Activated T-cell treated with anti-CD3 and anti-CD28 coated beads, Interleukin-2, amount 50 U/mL, for 72 hours (primary cell): ENCODE measurements at regions not wholly inside any gene's neighbourhood (a gene's known extent, or its start where the extent isn't known, plus 50 kb on each side); places are given as distances from the start of the nearest gene placed in this dataset.

ENCODE experiments used
- ATAC-seq, 2 donors: fragments of 150-1000 bp; cut with Tn5 transposase; replicated peaks in 1 of 2; 2 replicates each; pipeline ENCODE4 v1.10.0; 2021; ENCODE audit warnings: moderate library complexity in 2 of 2, mild to moderate bottlenecking in 1 of 2
- DNase-seq, 2 donors: peaks; one replicate each; pipeline ENCODE4 v3.0.0; 2021 to 2022; ENCODE audit warnings: mixed read lengths in 1 of 2
- H3K27ac Mint-ChIP-seq: one replicate; pipeline ENCODE4 v1.8.0; 2022; ENCODE audit warnings: mild to moderate bottlenecking, moderate library complexity, mixed read lengths
- H3K27me3 Mint-ChIP-seq: one replicate; pipeline ENCODE4 v1.8.0; 2022; ENCODE audit warnings: low read depth, mixed read lengths
- H3K36me3 Mint-ChIP-seq, 2 donors: one replicate each; pipeline ENCODE4 v1.8.0; 2022; ENCODE audit warnings: mixed read lengths in 2 of 2, mild to moderate bottlenecking in 1 of 2; ENCODE audit not compliant: insufficient read depth in 2 of 2
- H3K4me1 Mint-ChIP-seq: one replicate; pipeline ENCODE4 v1.8.0; 2022; ENCODE audit warnings: low read depth, mixed read lengths
- H3K4me3 Mint-ChIP-seq, 2 donors: one replicate each; pipeline ENCODE4 v1.8.0; 2022; ENCODE audit warnings: mild to moderate bottlenecking in 2 of 2, mixed read lengths in 2 of 2, moderate library complexity in 2 of 2
- H3K9me3 Mint-ChIP-seq, 2 donors: one replicate each; pipeline ENCODE4 v1.8.0; 2022; ENCODE audit warnings: mixed read lengths in 2 of 2

DNA sequence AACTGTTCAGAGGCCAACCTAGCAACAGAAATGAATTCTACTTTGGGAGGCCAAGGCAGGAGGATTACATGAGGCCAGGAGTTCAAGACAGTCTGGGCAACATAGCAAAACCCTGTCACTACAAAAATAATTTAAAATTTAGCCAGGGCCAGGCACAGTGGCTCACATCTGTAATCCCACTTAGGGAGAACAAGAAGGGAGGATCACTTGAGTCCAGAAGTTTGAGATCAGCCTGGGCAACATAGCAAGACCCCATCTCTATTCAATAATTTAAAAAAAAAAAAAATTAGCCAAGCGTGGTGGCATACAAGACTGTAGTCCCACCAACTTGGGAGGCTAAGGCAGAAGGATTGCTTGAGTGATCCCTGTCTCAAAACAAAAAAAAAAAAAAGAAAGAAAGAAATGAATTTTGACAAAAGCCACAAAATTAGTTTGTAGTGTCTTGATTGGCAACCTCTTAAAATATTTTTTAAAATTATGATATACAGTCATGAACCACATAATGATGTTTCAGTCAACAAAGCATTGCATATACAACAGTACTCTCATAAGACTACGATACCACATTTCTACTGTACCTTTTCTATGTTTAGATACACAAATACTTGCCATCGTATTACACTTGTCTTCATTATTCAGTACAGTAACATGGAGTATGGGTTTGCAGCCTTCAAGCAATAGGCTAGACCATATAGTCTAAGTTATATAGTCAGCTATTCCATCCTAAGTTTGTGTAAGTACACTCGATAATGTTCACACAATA is 130.7 kb downstream of the ZFP36L2 start:
- Mint-ChIP-seq H3K4me3 (no peak overlapping the region), H3K9me3 (peaks cover 2 to 4% of the 10 kb centered on the region in 2 donors), H3K27me3 (peaks cover 7% of the 10 kb centered on the region), H3K4me1 (no peaks in the 10 kb centered on the region), H3K36me3 (peaks cover 6 to 10% of the 10 kb centered on the region in 2 donors), H3K27ac (no peak overlapping the region)
- no peak for ATAC-seq
- DNase-seq = no peak

DNA sequence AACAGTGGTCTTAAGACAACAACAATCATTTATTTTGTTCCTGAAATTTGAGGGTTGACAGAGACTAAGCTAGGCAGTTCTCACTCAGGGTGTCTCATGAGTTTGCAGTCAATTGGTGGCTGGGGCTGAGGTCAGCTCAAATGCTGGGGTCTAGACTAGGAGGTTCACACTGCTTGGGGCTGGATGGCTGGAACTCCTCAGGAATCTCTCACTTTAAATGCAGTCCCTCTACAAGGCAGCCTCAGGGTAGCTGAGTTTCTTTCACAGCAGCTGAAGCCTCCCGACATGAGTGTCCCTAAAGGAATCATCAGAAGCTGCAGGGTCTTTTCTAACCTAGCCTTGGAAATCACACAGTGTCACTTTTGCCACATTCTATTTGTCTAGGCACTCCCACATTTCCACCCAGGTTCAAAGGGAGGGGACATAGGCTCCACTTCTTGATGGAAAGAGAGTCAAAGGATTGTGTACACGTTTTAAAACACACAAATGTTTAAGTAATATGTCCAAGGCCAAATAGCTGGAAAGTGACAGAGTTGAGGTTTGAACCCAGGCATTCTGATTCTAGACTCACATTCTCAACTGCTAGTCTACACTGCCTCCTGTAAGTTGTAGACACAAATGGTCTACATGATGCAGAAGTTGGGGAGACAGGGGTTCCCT is 133.8 kb downstream of the ZFP36L2 start:
- no peak overlapping the region for H3K4me3 Mint-ChIP-seq
- H3K36me3 Mint-ChIP-seq = peaks cover 6 to 15% of the 10 kb centered on the region in 2 donors
- peaks cover 5 to 9% of the 10 kb centered on the region in 2 donors for H3K9me3 Mint-ChIP-seq
- no peak for DNase-seq
- H3K27ac Mint-ChIP-seq = no peak overlapping the region
- H3K4me1 Mint-ChIP-seq = no peaks in the 10 kb centered on the region
- ATAC-seq = no peak
- no peaks in the 10 kb centered on the region for H3K27me3 Mint-ChIP-seq

DNA sequence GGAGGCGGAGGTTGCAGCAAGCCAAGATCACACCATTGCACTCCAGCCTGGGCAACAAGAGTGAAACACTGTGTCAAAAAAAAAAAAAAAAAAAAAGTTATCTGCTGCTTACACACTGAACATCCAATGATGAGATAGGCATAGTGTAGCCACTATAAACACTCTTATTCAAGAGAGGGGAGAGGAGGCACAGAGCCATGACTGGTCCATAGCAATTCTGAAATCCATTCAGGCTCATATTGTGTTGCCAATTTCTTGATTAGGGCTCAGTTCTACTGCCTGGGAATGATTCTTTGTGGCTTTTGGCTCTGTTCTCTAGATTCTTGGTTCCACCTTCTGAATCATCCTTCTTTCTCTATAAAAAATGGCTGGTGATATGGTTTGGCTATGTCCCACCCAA is 136.1 kb downstream of the ZFP36L2 start:
- H3K27ac Mint-ChIP-seq = no peak overlapping the region
- DNase-seq = no peak
- no peak overlapping the region for H3K4me3 Mint-ChIP-seq
- no peaks in the 10 kb centered on the region for H3K27me3 Mint-ChIP-seq
- ATAC-seq = no peak
- no peaks in the 10 kb centered on the region for H3K4me1 Mint-ChIP-seq
- H3K9me3 Mint-ChIP-seq = peaks cover 5 to 9% of the 10 kb centered on the region in 2 donors
- peaks cover 4 to 13% of the 10 kb centered on the region in 2 donors for H3K36me3 Mint-ChIP-seq

- Mint-ChIP-seq H3K27me3 (no peaks in the 10 kb centered on the region), H3K36me3 (peaks cover 2 to 13% of the 10 kb centered on the region in 2 donors), H3K27ac (no peak overlapping the region), H3K4me1 (no peaks in the 10 kb centered on the region), H3K4me3 (no peak overlapping the region), H3K9me3 (peaks cover 5 to 7% of the 10 kb centered on the region in 2 donors)
- ATAC-seq = no peak
- DNase-seq = no peak
Observed at GRCh38 chr2:43088143-43089073, 138.0 kb downstream of the ZFP36L2 start.

- DNase-seq = no peak
- peaks cover 5 to 7% of the 10 kb centered on the region in 2 donors for H3K9me3 Mint-ChIP-seq
- H3K27me3 Mint-ChIP-seq = no peaks in the 10 kb centered on the region
- no peaks in the 10 kb centered on the region for H3K4me1 Mint-ChIP-seq
- ATAC-seq = no peak
- H3K27ac Mint-ChIP-seq = no peak overlapping the region
- peaks cover 2 to 13% of the 10 kb centered on the region in 2 donors for H3K36me3 Mint-ChIP-seq
- H3K4me3 Mint-ChIP-seq = no peak overlapping the region
Observed at GRCh38 chr2:43087413-43087812, 139.0 kb downstream of the ZFP36L2 start.

DNA sequence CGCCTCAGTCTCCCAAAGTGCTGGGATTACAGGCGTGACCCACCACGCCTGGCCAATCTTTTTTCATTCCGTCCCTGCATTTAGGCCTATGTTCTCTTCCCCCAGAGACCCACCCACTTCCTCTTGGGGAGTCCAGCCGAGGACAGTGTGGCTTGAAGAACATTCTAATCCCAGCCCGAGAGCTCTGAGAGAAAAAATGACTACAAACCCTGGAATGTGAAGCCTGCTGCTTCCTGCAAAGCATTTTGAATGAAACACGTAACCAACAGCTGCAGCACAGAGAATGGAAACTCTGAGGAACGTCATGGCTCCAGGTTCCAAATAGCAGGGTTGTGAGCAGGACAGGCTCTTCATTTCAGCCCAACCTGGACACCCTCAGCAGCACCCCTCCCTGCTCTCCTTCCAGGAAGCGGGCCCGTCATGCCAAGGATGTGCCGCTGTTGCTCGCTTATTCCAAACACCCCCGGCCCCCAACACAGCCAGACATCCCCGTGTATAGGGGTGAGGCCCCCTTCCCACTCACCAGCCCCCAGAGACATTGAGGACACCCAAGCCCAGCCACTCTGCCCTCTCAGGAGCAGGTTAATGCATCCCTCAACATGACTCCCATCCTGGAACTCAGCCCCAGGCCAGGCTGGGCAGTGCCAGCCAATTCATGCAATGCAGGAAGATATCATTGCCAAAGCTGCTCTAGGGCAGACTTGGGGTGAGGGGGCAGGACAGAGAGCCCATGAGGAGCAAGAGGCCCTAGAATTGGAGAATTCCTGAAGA is 139.8 kb downstream of the ZFP36L2 start:
- Mint-ChIP-seq H3K36me3 (peaks cover 2 to 13% of the 10 kb centered on the region in 2 donors), H3K27ac (no peak overlapping the region), H3K9me3 (peaks cover 5 to 7% of the 10 kb centered on the region in 2 donors), H3K4me3 (no peak overlapping the region), H3K4me1 (no peaks in the 10 kb centered on the region), H3K27me3 (no peaks in the 10 kb centered on the region)
- DNase-seq (no peak), ATAC-seq (no peak)

- Mint-ChIP-seq H3K4me1 (no peaks in the 10 kb centered on the region), H3K9me3 (peaks cover 5 to 7% of the 10 kb centered on the region in 2 donors), H3K27me3 (no peaks in the 10 kb centered on the region), H3K36me3 (peaks cover 2 to 8% of the 10 kb centered on the region in 2 donors), H3K27ac (no peak overlapping the region), H3K4me3 (no peak overlapping the region)
- ATAC-seq (no peak), DNase-seq (no peak)
Observed at GRCh38 chr2:43085929-43086328, 140.5 kb downstream of the ZFP36L2 start.

DNA sequence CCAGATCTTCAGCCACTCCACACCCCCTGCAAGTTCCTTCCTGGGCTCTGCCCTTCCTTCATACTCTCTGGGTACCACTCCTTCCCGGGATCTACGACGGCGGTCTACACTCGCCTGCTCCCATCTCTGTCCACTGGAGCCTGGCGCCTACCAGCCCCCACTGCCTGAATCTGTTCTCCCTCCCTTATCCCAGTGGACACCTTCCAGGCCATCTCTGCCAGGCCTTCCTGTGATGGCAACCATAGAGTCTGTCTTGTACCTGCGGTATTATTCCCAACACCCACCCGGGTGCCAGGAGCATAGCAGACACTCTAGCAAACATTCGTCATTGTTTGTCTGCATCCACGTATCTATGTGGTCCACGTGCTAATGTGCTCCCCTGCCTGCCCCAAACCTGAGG is 140.9 kb downstream of the ZFP36L2 start:
- ATAC-seq = no peak
- DNase-seq = no peak
- Mint-ChIP-seq H3K9me3 (peaks cover 1 to 5% of the 10 kb centered on the region in 2 donors), H3K27ac (no peak overlapping the region), H3K4me1 (peaks cover under 1% of the 10 kb centered on the region), H3K27me3 (no peaks in the 10 kb centered on the region), H3K4me3 (no peak overlapping the region), H3K36me3 (peaks cover 0 to 5% of the 10 kb centered on the region in 2 donors)

DNA sequence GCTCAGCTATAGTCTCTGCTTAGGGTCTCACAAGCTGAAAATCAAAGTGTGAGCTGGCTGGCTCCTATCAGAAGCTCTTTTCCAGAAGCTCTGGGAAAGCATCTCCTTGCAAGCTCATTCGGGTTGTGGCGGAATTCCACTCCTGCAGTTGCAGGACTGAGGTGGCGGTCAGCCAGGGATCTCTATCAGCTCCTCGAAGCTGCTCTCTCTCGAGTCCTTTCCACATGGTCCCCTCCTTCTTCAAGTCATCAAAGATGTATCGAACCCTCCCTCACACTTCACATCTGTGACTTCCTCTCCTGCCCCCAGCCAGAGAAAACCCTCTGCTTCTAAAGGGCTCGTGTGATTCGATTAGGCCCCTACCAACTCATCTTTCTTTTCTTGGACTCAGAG is 141.7 kb downstream of the ZFP36L2 start:
- ATAC-seq (no peak), DNase-seq (no peak)
- Mint-ChIP-seq H3K36me3 (peaks cover 0 to under 1% of the 10 kb centered on the region in 2 donors), H3K27me3 (no peaks in the 10 kb centered on the region), H3K4me3 (no peak overlapping the region), H3K9me3 (peaks cover 0 to under 1% of the 10 kb centered on the region in 2 donors), H3K4me1 (peaks cover 9% of the 10 kb centered on the region), H3K27ac (no peak overlapping the region)

DNA sequence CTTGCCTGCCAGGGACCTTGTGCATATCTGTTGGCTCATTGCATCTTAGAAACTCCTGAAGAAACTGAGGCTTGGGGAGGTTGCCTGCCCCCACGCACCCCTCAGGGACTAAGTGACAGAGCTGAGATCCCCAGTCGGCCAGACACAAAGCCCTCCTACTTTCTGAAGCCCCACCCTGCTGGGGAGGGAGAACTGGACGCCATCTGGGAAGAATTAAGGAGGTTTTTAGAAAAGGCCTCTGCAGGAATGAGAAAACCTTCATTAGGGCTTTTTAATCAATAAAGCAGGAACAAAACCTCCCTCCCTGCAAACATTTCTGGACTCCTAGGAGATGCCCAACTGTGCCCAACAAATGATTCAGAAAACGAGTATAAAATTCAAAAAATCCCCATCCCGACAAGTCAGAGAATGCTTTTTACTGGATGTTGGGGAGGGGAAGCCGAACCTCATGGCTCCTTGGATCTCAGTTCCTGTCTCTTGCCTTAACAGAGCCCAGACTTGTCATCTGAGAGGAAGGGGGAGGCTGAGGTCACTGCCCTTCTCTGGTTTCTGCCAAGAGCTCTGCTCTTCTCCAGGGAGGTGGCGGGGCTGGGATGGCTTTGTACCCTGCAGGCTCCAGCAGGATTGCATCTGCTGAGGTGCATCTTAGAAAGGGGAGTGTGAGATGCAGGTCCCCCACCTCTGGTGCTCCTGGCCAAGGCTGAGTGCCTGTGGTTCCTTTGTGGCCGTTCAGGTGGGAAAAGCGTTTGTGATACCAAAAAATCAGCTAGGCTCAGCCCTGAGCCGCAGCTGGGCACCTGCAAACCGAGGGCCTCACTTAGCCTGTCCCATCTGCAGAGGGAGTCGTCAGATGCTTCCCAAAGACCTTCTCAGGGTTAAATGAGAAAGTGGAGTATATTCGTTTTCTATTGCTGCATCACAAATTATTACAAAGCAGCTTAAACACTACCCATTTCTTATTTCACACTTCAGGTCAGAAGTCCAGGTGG is 142.4 kb downstream of the ZFP36L2 start:
- Mint-ChIP-seq H3K27me3 (no peaks in the 10 kb centered on the region), H3K36me3 (no peaks in the 10 kb centered on the region), H3K9me3 (no peaks in the 10 kb centered on the region), H3K4me1 (peaks cover 11% of the 10 kb centered on the region), H3K4me3 (no peak overlapping the region), H3K27ac (no peak overlapping the region)
- DNase-seq (no peak), ATAC-seq (no peak)

GRCh38 chr2:43082903-43083677 is 143.3 kb downstream of the ZFP36L2 start:
- no peak for DNase-seq
- no peak overlapping the region for H3K27ac Mint-ChIP-seq
- peaks cover 11% of the 10 kb centered on the region for H3K4me1 Mint-ChIP-seq

More at GRCh38 chr2:43082903-43083677, 143.3 kb downstream of the ZFP36L2 start:
- H3K27me3 Mint-ChIP-seq = no peaks in the 10 kb centered on the region
- no peak for ATAC-seq
- no peaks in the 10 kb centered on the region for H3K36me3 Mint-ChIP-seq
- H3K9me3 Mint-ChIP-seq = no peaks in the 10 kb centered on the region
- H3K4me3 Mint-ChIP-seq = no peak overlapping the region
